ENCODE measurements at regions not wholly inside any gene's neighbourhood (a gene's known extent, or its start where the extent isn't known, plus 50 kb on each side); places are given as distances from the start of the nearest gene placed in this dataset.
"Not testable (repeated sequence)": the region's sequence is repeated elsewhere in the genome, so short reads cannot be mapped to it uniquely, and the experiment has no call there.

- Histone ChIP-seq H3K4me3 (ENCODE audit: low read depth, low read length) (no peak overlapping the region), H3K4me1 (ENCODE audit: insufficient read depth) (no peaks in the 10 kb centered on the region), H3K27ac (ENCODE audit: low read depth) (no peak overlapping the region), H3K36me3 (ENCODE audit: insufficient read depth) (no peaks in the 10 kb centered on the region)
- DNase-seq (ENCODE audit: extremely low spot score): no peak
- WGBS: 74% methylated on average over 1 of the region's 1 CpG
These were observed 591.5 kb upstream of the ID4 start for GRCh38 chr6:19245656-19246055.

- not testable (repeated sequence) for DNase-seq (ENCODE audit: extremely low spot score); H3K4me1 ChIP-seq (ENCODE audit: insufficient read depth); H3K27ac ChIP-seq (ENCODE audit: low read depth); H3K4me3 ChIP-seq (ENCODE audit: low read depth, low read length); H3K36me3 ChIP-seq (ENCODE audit: insufficient read depth)
- WGBS: 89% methylated on average over 8 of the region's 8 CpGs
These were observed 590.0 kb upstream of the ID4 start for GRCh38 chr6:19247181-19247580.

- not testable (repeated sequence) for H3K36me3 ChIP-seq (ENCODE audit: insufficient read depth); DNase-seq (ENCODE audit: extremely low spot score); H3K4me3 ChIP-seq (ENCODE audit: low read depth, low read length); H3K4me1 ChIP-seq (ENCODE audit: insufficient read depth); H3K27ac ChIP-seq (ENCODE audit: low read depth)
- WGBS: 94% methylated on average over 2 of the region's 2 CpGs
These were observed 581.0 kb upstream of the ID4 start for GRCh38 chr6:19256123-19256522.

GRCh38 chr6:19261642-19262041 is 575.5 kb upstream of the ID4 start:
- Histone ChIP-seq H3K27ac (ENCODE audit: low read depth) (no peak overlapping the region), H3K4me3 (ENCODE audit: low read depth, low read length) (no peak overlapping the region)
- WGBS: 97% methylated on average over 1 of the region's 1 CpG

GRCh38 chr6:19268117-19268516 is 569.1 kb upstream of the ID4 start:
- no peak overlapping the region for H3K4me3 ChIP-seq (ENCODE audit: low read depth, low read length)
- no peaks in the 10 kb centered on the region for H3K36me3 ChIP-seq (ENCODE audit: insufficient read depth)
- WGBS: 59% methylated on average over 2 of the region's 2 CpGs
- H3K27ac ChIP-seq (ENCODE audit: low read depth): no peak overlapping the region
- no peaks in the 10 kb centered on the region for H3K4me1 ChIP-seq (ENCODE audit: insufficient read depth)
- peak; percentile 26 for DNase-seq (ENCODE audit: extremely low spot score)

More at GRCh38 chr6:19261642-19262041, 575.5 kb upstream of the ID4 start:
- Histone ChIP-seq H3K4me1 (ENCODE audit: insufficient read depth) (no peaks in the 10 kb centered on the region), H3K36me3 (ENCODE audit: insufficient read depth) (no peaks in the 10 kb centered on the region)
- no peak for DNase-seq (ENCODE audit: extremely low spot score)

- Histone ChIP-seq H3K4me1 (ENCODE audit: insufficient read depth) (no peaks in the 10 kb centered on the region), H3K36me3 (ENCODE audit: insufficient read depth) (no peaks in the 10 kb centered on the region), H3K4me3 (ENCODE audit: low read depth, low read length) (no peak overlapping the region), H3K27ac (ENCODE audit: low read depth) (no peak overlapping the region)
- no peak for DNase-seq (ENCODE audit: extremely low spot score)
These were observed 568.5 kb upstream of the ID4 start for GRCh38 chr6:19268718-19269117.

GRCh38 chr6:19269341-19269898 is 567.8 kb upstream of the ID4 start:
- H3K27ac ChIP-seq (ENCODE audit: low read depth): no peak overlapping the region
- 79% methylated on average over 5 of the region's 5 CpGs for WGBS
- H3K36me3 ChIP-seq (ENCODE audit: insufficient read depth): no peaks in the 10 kb centered on the region
- H3K4me3 ChIP-seq (ENCODE audit: low read depth, low read length): no peak overlapping the region
- H3K4me1 ChIP-seq (ENCODE audit: insufficient read depth): no peaks in the 10 kb centered on the region
- no peak for DNase-seq (ENCODE audit: extremely low spot score)

- no peak for DNase-seq (ENCODE audit: extremely low spot score)
- Histone ChIP-seq H3K27ac (ENCODE audit: low read depth) (no peak overlapping the region), H3K4me3 (ENCODE audit: low read depth, low read length) (no peak overlapping the region), H3K36me3 (ENCODE audit: insufficient read depth) (no peaks in the 10 kb centered on the region), H3K4me1 (ENCODE audit: insufficient read depth) (no peaks in the 10 kb centered on the region)
- 90% methylated on average over 15 of the region's 15 CpGs for WGBS
These were observed 566.6 kb upstream of the ID4 start for GRCh38 chr6:19270616-19271015.

- H3K4me1 ChIP-seq (ENCODE audit: insufficient read depth): no peaks in the 10 kb centered on the region
- no peaks in the 10 kb centered on the region for H3K36me3 ChIP-seq (ENCODE audit: insufficient read depth)
- H3K27ac ChIP-seq (ENCODE audit: low read depth): no peak overlapping the region
- no peak overlapping the region for H3K4me3 ChIP-seq (ENCODE audit: low read depth, low read length)
- DNase-seq (ENCODE audit: extremely low spot score): no peak
- 38% methylated on average over 2 of the region's 2 CpGs for WGBS
These were observed 557.9 kb upstream of the ID4 start for GRCh38 chr6:19279273-19279684.

GRCh38 chr6:19287928-19288327 is 549.2 kb upstream of the ID4 start:
- H3K36me3 ChIP-seq (ENCODE audit: insufficient read depth): no peaks in the 10 kb centered on the region
- no peak overlapping the region for H3K4me3 ChIP-seq (ENCODE audit: low read depth, low read length)
- no peak for DNase-seq (ENCODE audit: extremely low spot score)
- H3K4me1 ChIP-seq (ENCODE audit: insufficient read depth): no peaks in the 10 kb centered on the region
- WGBS: 86% methylated on average over 1 of the region's 1 CpG
- H3K27ac ChIP-seq (ENCODE audit: low read depth): no peak overlapping the region

GRCh38 chr6:19289457-19289856 is 547.7 kb upstream of the ID4 start:
- DNase-seq (ENCODE audit: extremely low spot score): no peak
- H3K36me3 ChIP-seq (ENCODE audit: insufficient read depth): no peaks in the 10 kb centered on the region
- no peak overlapping the region for H3K27ac ChIP-seq (ENCODE audit: low read depth)
- H3K4me1 ChIP-seq (ENCODE audit: insufficient read depth): no peaks in the 10 kb centered on the region
- H3K4me3 ChIP-seq (ENCODE audit: low read depth, low read length): no peak overlapping the region

GRCh38 chr6:19297880-19298279 is 539.3 kb upstream of the ID4 start:
- DNase-seq (ENCODE audit: extremely low spot score): no peak
- no peaks in the 10 kb centered on the region for H3K4me1 ChIP-seq (ENCODE audit: insufficient read depth)
- H3K36me3 ChIP-seq (ENCODE audit: insufficient read depth): no peaks in the 10 kb centered on the region
- H3K4me3 ChIP-seq (ENCODE audit: low read depth, low read length): no peak overlapping the region
- WGBS: 35% methylated on average over 4 of the region's 4 CpGs
- no peak overlapping the region for H3K27ac ChIP-seq (ENCODE audit: low read depth)

GRCh38 chr6:19298421-19298820 is 538.7 kb upstream of the ID4 start:
- H3K27ac ChIP-seq (ENCODE audit: low read depth): no peak overlapping the region
- 92% methylated on average over 2 of the region's 2 CpGs for WGBS
- DNase-seq (ENCODE audit: extremely low spot score): no peak
- no peaks in the 10 kb centered on the region for H3K36me3 ChIP-seq (ENCODE audit: insufficient read depth)
- H3K4me3 ChIP-seq (ENCODE audit: low read depth, low read length): no peak overlapping the region
- H3K4me1 ChIP-seq (ENCODE audit: insufficient read depth): no peaks in the 10 kb centered on the region

- Histone ChIP-seq H3K4me3 (ENCODE audit: low read depth, low read length) (no peak overlapping the region), H3K4me1 (ENCODE audit: insufficient read depth) (no peaks in the 10 kb centered on the region), H3K36me3 (ENCODE audit: insufficient read depth) (no peaks in the 10 kb centered on the region), H3K27ac (ENCODE audit: low read depth) (no peak overlapping the region)
- no peak for DNase-seq (ENCODE audit: extremely low spot score)
- WGBS: 88% methylated on average over 3 of the region's 3 CpGs
These were observed 538.0 kb upstream of the ID4 start for GRCh38 chr6:19299129-19299528.

GRCh38 chr6:19301980-19302379 is 535.2 kb upstream of the ID4 start:
- 67% methylated on average over 2 of the region's 2 CpGs for WGBS
- no peak for DNase-seq (ENCODE audit: extremely low spot score)
- H3K4me1 ChIP-seq (ENCODE audit: insufficient read depth): no peaks in the 10 kb centered on the region
- no peak overlapping the region for H3K4me3 ChIP-seq (ENCODE audit: low read depth, low read length)
- no peaks in the 10 kb centered on the region for H3K36me3 ChIP-seq (ENCODE audit: insufficient read depth)
- no peak overlapping the region for H3K27ac ChIP-seq (ENCODE audit: low read depth)
